Neural cell (in vitro differentiated cells): ENCODE measurements at regions not wholly inside any gene's neighbourhood (a gene's known extent, or its start where the extent isn't known, plus 50 kb on each side); places are given as distances from the start of the nearest gene placed in this dataset.

Experiments used
- MXI1 ChIP-seq: fragments of 450-650 bp; conservative IDR thresholded peaks from 2 replicates; pipeline ENCODE4 v1.6.1; 2014; ENCODE audit warnings: antibody characterized with exemption, mild to moderate bottlenecking; ENCODE audit not compliant: poor library complexity, severe bottlenecking
- POLR2AphosphoS5 ChIP-seq: IDR thresholded peaks from 2 replicates; pipeline ENCODE4 v1.6.1; 2012
- RAD21 ChIP-seq: fragments of 450-650 bp; conservative IDR thresholded peaks from 2 replicates; pipeline ENCODE4 v1.6.1; 2014; ENCODE audit warnings: antibody characterized with exemption, mild to moderate bottlenecking, moderate library complexity
- TF ChIP-seq, protein P1 (sequence below): fragments of 450-650 bp; IDR thresholded peaks from 2 replicates; pipeline ENCODE4 v1.5.1; 2014; ENCODE audit warnings: antibody characterized with exemption, mild to moderate bottlenecking, moderate library complexity; ENCODE audit not compliant: poor library complexity, severe bottlenecking

DNA sequence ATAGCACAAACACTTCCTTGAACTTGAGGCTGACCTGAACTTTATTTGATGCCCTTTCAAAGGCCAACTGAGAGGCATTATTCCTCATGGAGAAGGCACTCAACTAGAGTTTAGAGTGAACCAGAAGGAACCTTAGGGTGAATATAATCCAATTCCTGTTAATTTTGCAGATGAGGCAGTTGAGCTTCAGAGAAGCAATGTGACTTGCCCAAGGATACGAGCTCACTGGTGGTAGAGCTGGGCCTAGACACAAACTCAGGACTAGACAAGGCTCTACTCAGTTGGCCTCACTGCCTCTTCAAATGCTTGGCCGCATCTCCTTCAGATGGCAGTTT is 172.7 kb upstream of the ADAMTS9 start:
- no peak for TF ChIP-seq POLR2AphosphoS5
- TF ChIP-seq, protein P1, sequence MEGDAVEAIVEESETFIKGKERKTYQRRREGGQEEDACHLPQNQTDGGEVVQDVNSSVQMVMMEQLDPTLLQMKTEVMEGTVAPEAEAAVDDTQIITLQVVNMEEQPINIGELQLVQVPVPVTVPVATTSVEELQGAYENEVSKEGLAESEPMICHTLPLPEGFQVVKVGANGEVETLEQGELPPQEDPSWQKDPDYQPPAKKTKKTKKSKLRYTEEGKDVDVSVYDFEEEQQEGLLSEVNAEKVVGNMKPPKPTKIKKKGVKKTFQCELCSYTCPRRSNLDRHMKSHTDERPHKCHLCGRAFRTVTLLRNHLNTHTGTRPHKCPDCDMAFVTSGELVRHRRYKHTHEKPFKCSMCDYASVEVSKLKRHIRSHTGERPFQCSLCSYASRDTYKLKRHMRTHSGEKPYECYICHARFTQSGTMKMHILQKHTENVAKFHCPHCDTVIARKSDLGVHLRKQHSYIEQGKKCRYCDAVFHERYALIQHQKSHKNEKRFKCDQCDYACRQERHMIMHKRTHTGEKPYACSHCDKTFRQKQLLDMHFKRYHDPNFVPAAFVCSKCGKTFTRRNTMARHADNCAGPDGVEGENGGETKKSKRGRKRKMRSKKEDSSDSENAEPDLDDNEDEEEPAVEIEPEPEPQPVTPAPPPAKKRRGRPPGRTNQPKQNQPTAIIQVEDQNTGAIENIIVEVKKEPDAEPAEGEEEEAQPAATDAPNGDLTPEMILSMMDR = no peak
- TF ChIP-seq MXI1 = no peak
- no peak for TF ChIP-seq RAD21
